GM23338 (cell line): ENCODE measurements at regions not wholly inside any gene's neighbourhood (a gene's known extent, or its start where the extent isn't known, plus 50 kb on each side); places are given as distances from the start of the nearest gene placed in this dataset.

Experiments used
- CTCF ChIP-seq, 2 experiments: fragments of 200-600 bp in 1 of 2; sonication (generic) in 1 of 2; conservative IDR thresholded peaks; 2 replicates each; pipeline versions ENCODE4 v1.5.1 to v1.6.1; 2016 to 2017; ENCODE audit warnings: antibody characterized with exemption in 2 of 2, low read depth in 2 of 2, mild to moderate bottlenecking in 2 of 2, moderate library complexity in 1 of 2
- EZH2 ChIP-seq: fragments of 200-600 bp; sonication (generic); IDR thresholded peaks from one replicate; pipeline ENCODE4 v1.8.0; 2017; ENCODE audit warnings: antibody characterized with exemption, mild to moderate bottlenecking, low read depth; ENCODE audit not compliant: unreplicated experiment

- no peak for TF ChIP-seq CTCF (conservative IDR thresholded peaks at IDR 0.05; ENCODE audit: low read depth in 2 of 2)
- TF ChIP-seq EZH2: no peak
Observed at GRCh38 chr6:21654361-21654760, 60.8 kb downstream of the SOX4 start.
